ENCODE measurements at regions not wholly inside any gene's neighbourhood (a gene's known extent, or its start where the extent isn't known, plus 50 kb on each side); places are given as distances from the start of the nearest gene placed in this dataset.

GRCh38 chr5:2112173-2113025 lies 229.7 kb upstream of the IRX4 start:
- no peak for DNase-seq (ENCODE audit: missing footprints)
- ATAC-seq = no peak
- intact Hi-C loops (cut with DNase I) = no loop called here

DNA sequence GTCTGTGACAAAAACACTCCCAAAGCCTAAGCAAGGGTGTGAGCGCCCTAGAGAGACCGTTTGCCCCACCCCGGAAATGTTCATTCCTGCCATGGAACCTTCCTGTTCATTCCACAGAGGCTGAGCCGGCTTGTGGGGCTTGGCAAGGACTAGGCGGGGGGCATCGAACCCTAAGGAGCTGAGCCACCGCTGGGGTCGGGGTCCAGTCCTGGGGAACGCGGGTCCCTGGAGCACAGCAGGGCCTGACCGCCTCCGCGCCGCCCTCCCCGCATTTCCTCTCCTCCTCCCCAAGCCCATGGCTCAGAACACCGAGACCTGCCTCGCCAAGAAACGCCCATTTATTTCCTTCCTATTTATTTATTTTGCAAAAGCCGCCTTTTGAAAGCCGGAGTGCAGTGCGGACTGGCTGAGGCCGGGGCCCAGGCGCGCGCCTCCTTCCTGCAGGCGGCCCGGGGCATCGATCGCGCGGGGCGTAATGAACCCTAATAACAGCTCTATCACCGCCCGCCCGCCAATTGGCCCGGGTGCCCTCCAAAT lies 228.9 kb upstream of the IRX4 start:
- intact Hi-C loops (cut with DNase I) = no loop called here
- no peak for DNase-seq (ENCODE audit: missing footprints)
- no peak for ATAC-seq

DNA sequence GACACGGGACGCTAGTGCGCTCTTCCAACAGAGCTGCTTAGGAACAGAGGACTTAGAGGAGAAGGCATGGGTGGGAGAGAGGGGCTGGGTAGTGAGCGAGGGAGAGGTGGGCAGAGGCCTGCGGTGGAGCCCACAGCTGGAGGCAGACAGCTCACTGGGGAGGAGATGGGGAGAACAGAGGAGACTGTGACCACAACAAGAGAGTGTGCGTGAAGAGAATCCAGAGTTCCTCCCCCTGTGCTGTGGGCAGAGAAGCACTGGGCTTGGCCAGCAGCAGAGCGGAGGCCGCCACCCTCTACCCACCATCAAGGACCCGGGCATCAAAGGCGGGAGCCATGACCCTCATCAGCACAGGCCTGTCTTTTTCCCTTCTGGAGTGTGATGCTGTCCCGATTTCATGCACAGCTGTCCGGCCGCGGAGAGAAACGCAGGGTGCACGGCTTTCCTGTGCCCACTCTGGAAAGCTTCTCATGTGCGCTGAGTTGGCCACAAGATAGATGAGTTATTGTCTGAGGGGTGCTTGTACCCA lies 228.3 kb upstream of the IRX4 start:
- DNase-seq (ENCODE audit: missing footprints) = no peak
- intact Hi-C loops (cut with DNase I) = no loop called here
- no peak for ATAC-seq

DNA sequence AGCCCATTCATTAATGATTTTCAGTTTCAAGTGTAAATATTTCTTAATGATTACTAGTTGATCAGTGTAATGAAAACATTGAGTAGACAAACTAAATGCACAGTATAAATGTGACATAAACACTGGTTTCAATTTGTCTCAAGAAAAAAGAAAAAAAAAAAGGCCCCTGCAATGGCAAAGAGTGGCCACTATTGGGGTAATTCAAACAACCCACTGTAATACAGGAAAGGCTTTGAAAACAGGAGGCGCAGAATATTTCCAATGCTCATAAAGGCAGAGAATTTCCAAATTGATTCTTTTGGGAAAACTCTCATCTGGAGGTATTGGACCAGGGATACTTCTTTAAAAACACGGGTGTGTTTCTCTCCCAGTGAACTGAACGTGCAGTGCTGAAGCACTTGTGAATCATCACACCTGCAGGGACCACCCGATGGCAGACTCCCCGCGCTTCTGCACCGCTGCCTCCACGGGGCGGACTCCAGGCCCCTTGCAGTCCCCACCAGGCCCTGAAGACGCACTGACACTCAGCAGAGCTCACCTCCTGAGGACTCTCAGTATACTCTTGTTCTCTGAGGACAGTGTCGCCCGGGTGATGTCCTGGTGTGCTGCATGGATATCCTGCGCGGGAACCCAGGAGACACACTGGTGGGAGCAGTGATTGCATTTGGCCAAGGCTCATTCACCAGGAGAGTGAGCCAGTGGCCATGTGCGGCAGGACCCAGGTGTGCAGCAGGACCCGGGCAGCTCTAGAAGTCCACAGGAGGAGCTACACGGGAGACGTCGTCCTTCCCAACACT lies 227.6 kb upstream of the IRX4 start:
- no peak for DNase-seq (ENCODE audit: missing footprints)
- intact Hi-C loops (cut with DNase I) = no loop called here
- no peak for ATAC-seq

- intact Hi-C loops (cut with DNase I) = no loop called here
- DNase-seq (ENCODE audit: missing footprints) (no peak), ATAC-seq (no peak)
Measured at GRCh38 chr5:2109566-2109965, 226.8 kb upstream of the IRX4 start.

GRCh38 chr5:2106721-2107120 lies 224.0 kb upstream of the IRX4 start:
- ATAC-seq (no peak), DNase-seq (ENCODE audit: missing footprints) (no peak)
- intact Hi-C loops (cut with DNase I) = no loop called here

- intact Hi-C loops (cut with DNase I) = no loop called here
- DNase-seq (ENCODE audit: missing footprints) (no peak), ATAC-seq (no peak)
Measured at GRCh38 chr5:2105141-2105540, 222.4 kb upstream of the IRX4 start.

DNA sequence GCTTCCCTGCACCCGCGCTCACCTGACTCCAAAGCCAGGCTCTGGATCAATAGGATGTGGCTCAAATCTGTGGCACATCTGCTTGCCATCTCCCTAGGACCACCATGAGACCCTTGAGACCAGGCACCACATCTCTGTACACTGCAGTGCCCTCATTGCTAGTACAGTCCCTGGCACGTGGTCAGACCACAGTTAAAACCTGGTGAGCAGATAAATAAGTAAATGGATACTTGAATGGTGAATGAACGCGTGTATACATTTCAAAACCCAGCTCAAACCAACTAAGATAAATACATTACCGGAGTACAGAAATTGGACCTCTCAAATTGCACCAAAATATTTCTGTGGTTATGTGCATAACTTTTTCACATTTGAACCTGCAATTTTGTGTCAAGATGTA lies 221.2 kb upstream of the IRX4 start:
- DNase-seq (ENCODE audit: missing footprints) (no peak), ATAC-seq (no peak)
- intact Hi-C loops (cut with DNase I) = no loop called here

- DNase-seq (ENCODE audit: missing footprints) (no peak), ATAC-seq (no peak)
- intact Hi-C loops (cut with DNase I) = no loop called here
Measured at GRCh38 chr5:2102819-2103776, 220.4 kb upstream of the IRX4 start.

- ATAC-seq (no peak), DNase-seq (ENCODE audit: missing footprints) (no peak)
- intact Hi-C loops (cut with DNase I) = no loop called here
Measured at GRCh38 chr5:2101685-2102084, 219.0 kb upstream of the IRX4 start.

DNA sequence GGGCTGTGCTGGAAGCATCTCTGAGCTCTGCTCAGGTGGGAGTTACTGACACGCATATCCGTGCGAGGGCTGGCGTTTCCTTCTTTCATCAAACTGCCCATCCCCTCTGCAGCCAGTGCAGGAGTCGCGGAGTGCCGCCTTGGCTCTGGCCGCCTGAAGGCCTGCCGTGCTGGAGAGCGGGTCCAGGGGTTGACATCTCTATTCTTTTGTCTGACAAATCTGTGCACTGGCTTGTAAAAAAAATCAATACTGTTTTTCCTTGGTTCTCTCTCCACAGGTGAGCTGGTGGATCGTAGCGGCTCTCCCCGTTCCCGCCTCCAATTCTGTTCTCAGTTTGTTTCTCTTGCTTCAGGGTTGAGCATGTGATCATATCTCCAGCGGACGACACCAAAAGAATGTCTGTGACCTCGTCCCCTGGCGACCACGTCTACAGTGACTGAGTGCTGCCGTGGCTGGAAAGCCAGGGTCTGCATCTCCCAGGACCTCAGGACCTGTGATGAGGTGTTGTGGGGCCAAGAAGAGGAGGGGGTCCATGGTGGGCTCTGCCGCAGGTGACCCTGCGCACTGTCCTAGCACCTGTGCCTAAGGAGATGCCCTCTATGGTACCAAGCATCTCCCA lies 214.3 kb upstream of the IRX4 start:
- ATAC-seq (no peak), DNase-seq (ENCODE audit: missing footprints) (no peak)
- intact Hi-C loops (cut with DNase I) = no loop called here

DNA sequence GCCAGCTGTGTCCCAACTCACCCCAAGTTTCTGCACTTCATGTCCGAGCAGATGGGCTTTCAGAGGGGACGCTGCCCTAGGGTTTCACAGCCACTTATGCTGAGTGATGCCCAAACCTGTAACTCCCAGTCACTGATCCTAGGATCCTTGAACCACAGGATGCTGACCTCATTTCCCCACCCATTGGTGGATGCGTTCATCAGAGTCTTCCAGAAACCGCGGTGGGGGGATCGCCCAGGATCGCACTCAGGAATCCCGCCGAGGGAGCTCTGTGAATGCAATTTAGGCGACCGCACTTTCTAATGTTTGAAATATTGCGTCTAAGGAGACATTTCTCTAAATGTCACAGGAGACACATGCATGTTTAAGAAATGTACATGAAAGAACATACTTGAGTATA lies 212.3 kb upstream of the IRX4 start:
- DNase-seq (ENCODE audit: missing footprints) (no peak), ATAC-seq (no peak)
- intact Hi-C loops (cut with DNase I) = no loop called here

GRCh38 chr5:2094616-2094995 lies 211.9 kb upstream of the IRX4 start:
- DNase-seq (ENCODE audit: missing footprints) (no peak), ATAC-seq (peak; percentile 28)
- intact Hi-C loops (cut with DNase I) = no loop called here

- ATAC-seq = peak; percentile 63
- no peak for DNase-seq (ENCODE audit: missing footprints)
- intact Hi-C loops (cut with DNase I) = no loop called here
Measured at GRCh38 chr5:2093859-2094615, 211.3 kb upstream of the IRX4 start.

DNA sequence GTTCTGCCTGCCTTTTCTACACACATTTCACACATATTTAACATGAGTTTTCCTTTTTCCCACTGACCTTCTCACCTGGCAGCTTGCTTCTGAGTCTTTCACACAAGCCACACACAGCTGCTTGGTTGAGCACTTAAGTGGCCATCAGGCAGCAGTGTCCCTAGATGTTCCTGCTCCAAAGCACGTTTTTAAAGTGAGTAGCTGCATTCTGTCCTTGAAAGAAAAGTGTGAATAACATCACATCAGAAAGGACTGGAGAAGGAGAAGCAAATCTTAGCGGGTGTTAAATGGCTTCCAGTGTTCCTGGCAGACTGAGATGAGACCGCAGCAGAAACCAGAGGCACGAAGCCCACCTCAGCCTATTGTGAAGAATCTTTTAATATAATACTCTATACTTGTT lies 209.2 kb upstream of the IRX4 start:
- DNase-seq (ENCODE audit: missing footprints) (no peak), ATAC-seq (no peak)
- intact Hi-C loops (cut with DNase I) = no loop called here

GRCh38 chr5:2087980-2088379 lies 205.3 kb upstream of the IRX4 start:
- intact Hi-C loops (cut with DNase I) = no loop called here
- ATAC-seq (no peak), DNase-seq (ENCODE audit: missing footprints) (no peak)

DNA sequence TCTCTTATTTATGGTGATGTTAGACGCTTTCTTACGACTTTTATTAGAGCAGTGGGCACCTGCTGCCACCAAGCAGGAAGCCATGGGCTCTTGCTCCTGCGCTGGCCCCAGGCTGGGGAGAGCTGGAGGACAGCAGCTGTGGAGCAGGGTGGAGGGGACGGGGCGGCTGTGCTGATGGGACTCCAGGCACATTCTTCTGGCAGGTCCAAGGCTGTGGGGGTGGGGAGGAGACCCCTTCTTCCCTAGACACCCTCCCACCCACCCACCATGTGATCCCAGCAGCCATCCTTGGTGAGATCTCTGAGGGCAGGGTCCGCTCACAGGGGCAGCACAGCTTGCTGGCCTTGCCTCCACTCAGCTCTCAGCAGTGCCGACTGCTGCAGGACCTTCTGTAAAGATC lies 192.6 kb upstream of the IRX4 start:
- intact Hi-C loops (cut with DNase I) = no loop called here
- DNase-seq (ENCODE audit: missing footprints) = no peak
- ATAC-seq = no peak

DNA sequence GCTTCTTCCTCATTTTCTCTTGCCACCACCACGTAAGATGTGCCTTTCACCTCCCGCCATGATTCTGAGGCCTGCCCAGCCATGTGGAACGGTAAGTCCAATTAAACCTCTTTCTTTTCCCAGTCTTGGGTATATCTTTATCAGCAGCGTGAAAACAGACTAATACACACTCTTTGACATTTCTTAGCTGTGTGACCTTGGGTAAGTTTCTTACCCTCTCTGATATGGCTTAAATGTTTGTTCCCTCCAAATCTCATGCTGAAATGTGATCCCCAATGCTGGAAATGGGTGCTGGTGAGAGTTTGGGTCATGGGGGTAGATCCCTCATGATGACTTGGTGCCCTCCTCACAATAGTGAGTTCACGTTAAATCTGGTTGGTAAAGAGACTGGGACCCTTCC lies 188.8 kb upstream of the IRX4 start:
- ATAC-seq (no peak), DNase-seq (ENCODE audit: missing footprints) (no peak)
- intact Hi-C loops (cut with DNase I) = no loop called here

Data from Right ventricle myocardium inferior (tissue), 1 donor.